ENCODE measurements at regions not wholly inside any gene's neighbourhood (a gene's known extent, or its start where the extent isn't known, plus 50 kb on each side); places are given as distances from the start of the nearest gene placed in this dataset.

GRCh38 chr6:169898788-169899480 lies 147.5 kb downstream of the ERMARD start:
- DNase-seq, result no peak

- DNase-seq, result no peak
Measured at GRCh38 chr6:169897601-169898358, 146.4 kb downstream of the ERMARD start.

- DNase-seq, result no peak
Measured at GRCh38 chr6:169896826-169897456, 145.5 kb downstream of the ERMARD start.

GRCh38 chr6:169895926-169896761 lies 144.7 kb downstream of the ERMARD start:
- DNase-seq, result no peak

- no peak for DNase-seq
Measured at GRCh38 chr6:169895000-169895759, 143.8 kb downstream of the ERMARD start.

- no peak for DNase-seq
Measured at GRCh38 chr6:169894377-169894960, 143.0 kb downstream of the ERMARD start.

GRCh38 chr6:169893624-169894023 lies 142.2 kb downstream of the ERMARD start:
- DNase-seq, result no peak

GRCh38 chr6:169891846-169892245 lies 140.4 kb downstream of the ERMARD start:
- DNase-seq, result no peak

GRCh38 chr6:169891421-169891820 lies 140.0 kb downstream of the ERMARD start:
- DNase-seq, result no peak

- no peak for DNase-seq
Measured at GRCh38 chr6:169890901-169891300, 139.5 kb downstream of the ERMARD start.

GRCh38 chr6:169890049-169890448 lies 138.6 kb downstream of the ERMARD start:
- DNase-seq, result no peak

GRCh38 chr6:169887529-169888140 lies 136.2 kb downstream of the ERMARD start:
- no peak for DNase-seq

- DNase-seq, result no peak
Measured at GRCh38 chr6:169886631-169887227, 135.3 kb downstream of the ERMARD start.

- DNase-seq, result no peak
Measured at GRCh38 chr6:169885831-169886230, 134.4 kb downstream of the ERMARD start.

GRCh38 chr6:169885131-169885530 lies 133.7 kb downstream of the ERMARD start:
- DNase-seq, result no peak

- no peak for DNase-seq
Measured at GRCh38 chr6:169884158-169884557, 132.7 kb downstream of the ERMARD start.

- DNase-seq, result no peak
Measured at GRCh38 chr6:169883316-169883715, 131.9 kb downstream of the ERMARD start.

GRCh38 chr6:169881976-169882375 lies 130.6 kb downstream of the ERMARD start:
- DNase-seq, result no peak

- no peak for DNase-seq
Measured at GRCh38 chr6:169881398-169881797, 130.0 kb downstream of the ERMARD start.

GRCh38 chr6:169880516-169880915 lies 129.1 kb downstream of the ERMARD start:
- DNase-seq, result no peak

- DNase-seq, result no peak
Measured at GRCh38 chr6:169869301-169869700, 117.9 kb downstream of the ERMARD start.
